Neural progenitor cell (in vitro differentiated cells): ENCODE measurements at regions not wholly inside any gene's neighbourhood (a gene's known extent, or its start where the extent isn't known, plus 50 kb on each side); places are given as distances from the start of the nearest gene placed in this dataset.
A peak's percentile ranks its signal among the peaks of the same experiment; 100 is the strongest.

Source experiments
- DNase-seq: peaks from one replicate; pipeline ENCODE4 v3.0.0-alpha.2; 2016; ENCODE audit warnings: low spot score
- H2AFZ ChIP-seq: fragments of 200-600 bp; sonication (generic); replicated peaks from 2 replicates; pipeline ENCODE4 v1.6.1; 2016; ENCODE audit warnings: antibody characterized with exemption
- H3F3A ChIP-seq: fragments of 200-600 bp; sonication (generic); 2 replicates; pipeline ENCODE4 v1.6.1; 2016; ENCODE audit warnings: antibody characterized with exemption, low read depth
- H3K27ac ChIP-seq: fragments of 200-600 bp; sonication (generic); 2 replicates; pipeline ENCODE4 v1.5.1; 2016; ENCODE audit warnings: mild to moderate bottlenecking
- H3K27me3 ChIP-seq: fragments of 200-600 bp; sonication (generic); 2 replicates; pipeline ENCODE4 v1.6.1; 2016; ENCODE audit warnings: mild to moderate bottlenecking, moderate library complexity
- H3K36me3 ChIP-seq: fragments of 200-600 bp; sonication (generic); 2 replicates; pipeline ENCODE4 v1.5.1; 2016
- H3K4me1 ChIP-seq: fragments of 200-600 bp; sonication (generic); 2 replicates; pipeline ENCODE4 v1.6.1; 2016; ENCODE audit warnings: mixed run types
- H3K4me2 ChIP-seq: fragments of 200-600 bp; sonication (generic); 2 replicates; pipeline ENCODE4 v1.6.1; 2016
- H3K4me3 ChIP-seq: fragments of 200-600 bp; sonication (generic); 2 replicates; pipeline ENCODE4 v1.5.1; 2016
- H3K79me2 ChIP-seq: fragments of 200-600 bp; sonication (generic); 2 replicates; pipeline ENCODE4 v1.6.1; 2016; ENCODE audit warnings: low read depth
- H3K9ac ChIP-seq: fragments of 200-600 bp; sonication (generic); 2 replicates; pipeline ENCODE4 v1.6.1; 2016
- H3K9me3 ChIP-seq: fragments of 200-600 bp; sonication (generic); 2 replicates; pipeline ENCODE4 v1.5.1; 2016; ENCODE audit warnings: low read depth
- H4K20me1 ChIP-seq: fragments of 200-600 bp; sonication (generic); 2 replicates; pipeline ENCODE4 v1.6.1; 2016; ENCODE audit warnings: low read depth
- H3K27ac Mint-ChIP-seq: 3 replicates; pipeline ENCODE4 v1.8.0; 2021; ENCODE audit warnings: mixed read lengths
- H3K27me3 Mint-ChIP-seq: 2 replicates; pipeline ENCODE4 v1.8.0; 2022; ENCODE audit warnings: low read depth, mild to moderate bottlenecking, inconsistent platforms, moderate library complexity, mixed read lengths; ENCODE audit not compliant: insufficient read depth
- H3K36me3 Mint-ChIP-seq: 3 replicates; pipeline ENCODE4 v1.8.0; 2021; ENCODE audit warnings: mixed read lengths
- H3K4me1 Mint-ChIP-seq: 3 replicates; pipeline ENCODE4 v1.8.0; 2021; ENCODE audit warnings: mixed read lengths
- H3K4me3 Mint-ChIP-seq: 3 replicates; pipeline ENCODE4 v1.8.0; 2021; ENCODE audit warnings: mild to moderate bottlenecking, moderate library complexity, mixed read lengths
- H3K9me3 Mint-ChIP-seq: 3 replicates; pipeline ENCODE4 v1.8.0; 2020; ENCODE audit warnings: mixed read lengths
- EZH2 ChIP-seq: fragments of 200-600 bp; sonication (generic); IDR thresholded peaks from 2 replicates; pipeline ENCODE4 v1.6.1; 2017; ENCODE audit warnings: antibody characterized with exemption, mild to moderate bottlenecking, moderate library complexity
- EZH2phosphoT487 ChIP-seq: fragments of 200-600 bp; sonication (generic); IDR thresholded peaks from 2 replicates; pipeline ENCODE4 v1.6.1; 2017; ENCODE audit warnings: antibody characterized with exemption
- TF ChIP-seq, protein P1 (sequence below): fragments of 200-600 bp; sonication (generic); IDR thresholded peaks from 2 replicates; pipeline ENCODE4 v1.5.1; 2017; ENCODE audit warnings: antibody characterized with exemption, mild to moderate bottlenecking

DNA sequence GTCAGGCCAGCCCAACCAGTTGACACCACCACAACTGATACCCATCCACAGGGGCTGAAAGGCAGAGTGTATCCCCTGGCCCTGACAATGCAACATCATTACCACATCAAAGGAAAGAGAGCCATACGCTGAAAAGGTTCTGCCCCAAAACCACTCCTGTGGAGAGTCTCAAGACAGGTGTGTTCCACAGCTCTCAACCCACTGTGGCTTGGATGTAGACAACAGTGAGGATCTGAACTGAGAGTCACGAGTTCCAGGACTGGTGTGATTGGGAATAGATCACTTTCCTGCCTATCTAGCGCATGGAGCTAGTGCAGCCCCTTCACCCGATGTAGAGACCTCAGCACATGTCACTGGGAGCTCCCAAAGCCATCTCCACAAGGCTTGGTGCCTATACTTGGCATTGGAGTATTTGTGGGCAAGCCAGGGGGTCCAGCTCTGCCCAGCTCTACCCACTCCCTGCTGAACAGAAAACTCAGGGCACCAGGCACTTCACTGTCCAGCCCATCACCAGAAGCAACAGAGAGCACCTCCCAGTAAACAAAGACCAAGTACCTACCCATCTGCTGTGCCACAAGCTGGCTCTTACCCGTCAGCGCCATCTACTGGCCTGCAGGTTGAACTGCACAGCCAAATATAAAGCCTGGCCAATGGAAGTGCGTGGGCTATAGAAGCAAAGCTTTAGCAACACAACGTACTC lies 579.5 kb downstream of the UQCRFS1 start:
- Mint-ChIP-seq H3K9me3 (peaks cover 17% of the 10 kb centered on the region), H3K4me1 (no peaks in the 10 kb centered on the region), H3K27me3 (no peaks in the 10 kb centered on the region), H3K27ac (no peak overlapping the region), H3K36me3 (peaks cover 1% of the 10 kb centered on the region), H3K4me3 (no peak overlapping the region)
- no peak overlapping the region for H3K27ac ChIP-seq
- peak overlapping the region; percentile 81 for H2AFZ ChIP-seq
- no peaks in the 10 kb centered on the region for H3K27me3 ChIP-seq
- H3K9ac ChIP-seq: no peak overlapping the region
- H3K4me1 ChIP-seq: no peaks in the 10 kb centered on the region
- no peaks in the 10 kb centered on the region for H3K9me3 ChIP-seq
- H3K4me2 ChIP-seq: no peak overlapping the region
- H3F3A ChIP-seq: no peaks in the 10 kb centered on the region
- peak; percentile 74 for DNase-seq
- no peaks in the 10 kb centered on the region for H3K79me2 ChIP-seq
- H3K4me3 ChIP-seq: no peak overlapping the region
- no peak for TF ChIP-seq EZH2phosphoT487
- no peak for TF ChIP-seq EZH2
- TF ChIP-seq, protein P1, sequence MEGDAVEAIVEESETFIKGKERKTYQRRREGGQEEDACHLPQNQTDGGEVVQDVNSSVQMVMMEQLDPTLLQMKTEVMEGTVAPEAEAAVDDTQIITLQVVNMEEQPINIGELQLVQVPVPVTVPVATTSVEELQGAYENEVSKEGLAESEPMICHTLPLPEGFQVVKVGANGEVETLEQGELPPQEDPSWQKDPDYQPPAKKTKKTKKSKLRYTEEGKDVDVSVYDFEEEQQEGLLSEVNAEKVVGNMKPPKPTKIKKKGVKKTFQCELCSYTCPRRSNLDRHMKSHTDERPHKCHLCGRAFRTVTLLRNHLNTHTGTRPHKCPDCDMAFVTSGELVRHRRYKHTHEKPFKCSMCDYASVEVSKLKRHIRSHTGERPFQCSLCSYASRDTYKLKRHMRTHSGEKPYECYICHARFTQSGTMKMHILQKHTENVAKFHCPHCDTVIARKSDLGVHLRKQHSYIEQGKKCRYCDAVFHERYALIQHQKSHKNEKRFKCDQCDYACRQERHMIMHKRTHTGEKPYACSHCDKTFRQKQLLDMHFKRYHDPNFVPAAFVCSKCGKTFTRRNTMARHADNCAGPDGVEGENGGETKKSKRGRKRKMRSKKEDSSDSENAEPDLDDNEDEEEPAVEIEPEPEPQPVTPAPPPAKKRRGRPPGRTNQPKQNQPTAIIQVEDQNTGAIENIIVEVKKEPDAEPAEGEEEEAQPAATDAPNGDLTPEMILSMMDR: peak; percentile 100
- H3K36me3 ChIP-seq: no peaks in the 10 kb centered on the region
- no peaks in the 10 kb centered on the region for H4K20me1 ChIP-seq

DNA sequence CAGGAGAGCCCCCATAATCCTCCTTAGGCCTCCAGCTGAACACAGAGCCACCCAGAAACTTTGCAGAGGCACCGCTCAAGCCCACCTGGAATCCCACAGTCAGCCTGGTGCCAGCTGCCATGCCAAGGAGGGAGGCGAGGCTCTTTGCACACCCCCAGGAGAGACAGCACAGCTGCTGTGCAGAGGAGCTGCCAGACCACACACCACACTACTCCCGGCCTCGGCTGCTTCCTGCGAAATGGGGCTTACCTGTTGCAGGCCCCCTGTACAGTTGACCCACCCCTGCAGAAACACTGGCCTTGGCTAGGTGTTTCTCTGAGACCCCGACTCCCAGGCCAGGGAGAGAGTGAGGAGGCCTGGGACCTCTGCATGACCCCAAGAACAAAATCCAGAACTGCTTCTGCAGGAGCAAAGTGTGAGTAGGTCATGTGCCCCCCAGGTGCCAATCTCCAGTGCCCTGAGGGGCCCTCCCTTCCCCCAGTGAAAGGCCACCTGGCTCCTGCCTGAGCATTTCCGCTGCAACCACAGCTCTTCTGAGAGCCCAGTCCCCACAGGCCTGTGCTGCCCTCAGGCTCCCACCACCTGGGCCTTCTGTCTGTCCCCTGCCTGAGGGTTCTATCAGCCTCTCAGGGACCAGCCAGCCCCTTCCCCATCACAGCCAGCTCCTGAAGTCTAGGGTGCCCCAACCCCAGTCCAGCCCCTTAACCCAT lies 580.4 kb downstream of the UQCRFS1 start:
- no peaks in the 10 kb centered on the region for H3K4me1 Mint-ChIP-seq
- H4K20me1 ChIP-seq: no peaks in the 10 kb centered on the region
- no peak overlapping the region for H3K27ac Mint-ChIP-seq
- H3K27ac ChIP-seq: no peak overlapping the region
- no peaks in the 10 kb centered on the region for H3K4me1 ChIP-seq
- no peaks in the 10 kb centered on the region for H3K9me3 ChIP-seq
- H3K36me3 Mint-ChIP-seq: peaks cover 1% of the 10 kb centered on the region
- no peak overlapping the region for H3K4me2 ChIP-seq
- H2AFZ ChIP-seq: peak overlapping the region; percentile 45
- no peaks in the 10 kb centered on the region for H3K36me3 ChIP-seq
- H3F3A ChIP-seq: no peaks in the 10 kb centered on the region
- no peaks in the 10 kb centered on the region for H3K27me3 Mint-ChIP-seq
- no peak overlapping the region for H3K4me3 ChIP-seq
- DNase-seq: no peak
- no peak overlapping the region for H3K4me3 Mint-ChIP-seq
- TF ChIP-seq, protein P1: no peak
- TF ChIP-seq EZH2 (no peak), EZH2phosphoT487 (no peak)
- no peak overlapping the region for H3K9ac ChIP-seq
- H3K79me2 ChIP-seq: no peaks in the 10 kb centered on the region
- H3K27me3 ChIP-seq: no peaks in the 10 kb centered on the region
- peaks cover 23% of the 10 kb centered on the region for H3K9me3 Mint-ChIP-seq

DNA sequence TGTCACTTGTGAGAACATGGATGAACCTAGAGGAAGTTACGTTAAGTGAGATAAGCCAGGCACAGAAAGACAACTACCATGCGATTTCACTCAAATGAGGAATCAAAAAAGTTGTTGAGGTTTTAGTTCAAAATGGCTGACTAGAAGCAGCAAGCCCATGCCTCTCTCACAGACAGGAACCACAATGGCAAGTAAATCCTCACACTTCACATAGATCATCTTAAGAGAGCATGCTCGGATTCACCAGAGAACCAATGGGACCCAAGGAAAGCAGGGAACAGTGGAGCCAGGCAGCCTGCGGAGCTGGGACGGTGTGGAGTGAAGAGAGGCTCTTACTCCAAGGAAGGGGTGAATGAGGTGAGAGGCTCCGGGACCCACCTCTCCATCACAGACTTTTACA lies 581.0 kb downstream of the UQCRFS1 start:
- Histone ChIP-seq H3K4me2 (no peak overlapping the region), H3K27ac (no peak overlapping the region), H3F3A (no peaks in the 10 kb centered on the region), H3K79me2 (no peaks in the 10 kb centered on the region), H3K4me1 (no peaks in the 10 kb centered on the region), H3K36me3 (no peaks in the 10 kb centered on the region), H3K27me3 (no peaks in the 10 kb centered on the region), H4K20me1 (no peaks in the 10 kb centered on the region), H2AFZ (peak overlapping the region; percentile 45), H3K9ac (no peak overlapping the region), H3K9me3 (no peaks in the 10 kb centered on the region), H3K4me3 (no peak overlapping the region)
- Mint-ChIP-seq H3K4me3 (no peak overlapping the region), H3K36me3 (peaks cover 1% of the 10 kb centered on the region), H3K9me3 (peaks cover 23% of the 10 kb centered on the region), H3K4me1 (no peaks in the 10 kb centered on the region), H3K27ac (no peak overlapping the region), H3K27me3 (no peaks in the 10 kb centered on the region)
- no peak for DNase-seq
- TF ChIP-seq, protein P1: no peak
- TF ChIP-seq EZH2phosphoT487 (no peak), EZH2 (no peak)
